Liver (tissue), 3 donors: ENCODE measurements at regions not wholly inside any gene's neighbourhood (a gene's known extent, or its start where the extent isn't known, plus 50 kb on each side); places are given as distances from the start of the nearest gene placed in this dataset.

Source experiments
- ATF3 ChIP-seq: IDR thresholded peaks from 2 replicates; pipeline ENCODE4 v1.6.1; 2016; ENCODE audit warnings: antibody characterized with exemption
- FOXA2 ChIP-seq: IDR thresholded peaks from 2 replicates; pipeline ENCODE4 v1.6.1; 2016; ENCODE audit warnings: antibody characterized with exemption
- HNF4A ChIP-seq, 2 donors: conservative IDR thresholded peaks; 2 replicates each; pipeline ENCODE4 v1.6.1; 2016; ENCODE audit warnings: antibody characterized with exemption in 2 of 2, mild to moderate bottlenecking in 2 of 2
- JUND ChIP-seq, 2 donors: IDR thresholded peaks; 2 replicates each; pipeline ENCODE4 v1.6.1; 2016; ENCODE audit warnings: antibody characterized with exemption in 2 of 2
- MAX ChIP-seq: IDR thresholded peaks from 2 replicates; pipeline ENCODE4 v1.6.1; 2016; ENCODE audit warnings: antibody characterized with exemption
- NR2F2 ChIP-seq: IDR thresholded peaks from 2 replicates; pipeline ENCODE4 v1.6.1; 2016; ENCODE audit warnings: antibody characterized with exemption
- RAD21 ChIP-seq, 2 donors: IDR thresholded peaks; 2 replicates each; pipeline ENCODE4 v1.6.1; 2016; ENCODE audit warnings: antibody characterized with exemption in 2 of 2, mild to moderate bottlenecking in 2 of 2
- SP1 ChIP-seq: IDR thresholded peaks from 2 replicates; pipeline ENCODE4 v1.6.1; 2018; ENCODE audit warnings: antibody characterized with exemption, mild to moderate bottlenecking
- TAF1 ChIP-seq: conservative IDR thresholded peaks from 2 replicates; pipeline ENCODE4 v1.6.1; 2016; ENCODE audit warnings: antibody characterized with exemption, mild to moderate bottlenecking
- YY1 ChIP-seq: IDR thresholded peaks from 2 replicates; pipeline ENCODE4 v1.6.1; 2016; ENCODE audit warnings: antibody characterized with exemption, mild to moderate bottlenecking
- TF ChIP-seq, protein P1 (sequence below): fragments of 150-350 bp; IDR thresholded peaks from 2 replicates; pipeline ENCODE4 v1.5.1; 2017; ENCODE audit warnings: improper control_type of control experiment, low read depth, low read length; ENCODE audit not compliant: missing input control
- TF ChIP-seq, protein P2 (sequence below): IDR thresholded peaks from 2 replicates; pipeline ENCODE4 v1.6.1; 2016; ENCODE audit warnings: antibody characterized with exemption, mild to moderate bottlenecking
- TF ChIP-seq, protein P3 (sequence below): IDR thresholded peaks from 2 replicates; pipeline ENCODE4 v1.6.1; 2016; ENCODE audit warnings: antibody characterized with exemption
- donor health status: healthy.
- donor health status: healthy.

- TF ChIP-seq, protein P1, sequence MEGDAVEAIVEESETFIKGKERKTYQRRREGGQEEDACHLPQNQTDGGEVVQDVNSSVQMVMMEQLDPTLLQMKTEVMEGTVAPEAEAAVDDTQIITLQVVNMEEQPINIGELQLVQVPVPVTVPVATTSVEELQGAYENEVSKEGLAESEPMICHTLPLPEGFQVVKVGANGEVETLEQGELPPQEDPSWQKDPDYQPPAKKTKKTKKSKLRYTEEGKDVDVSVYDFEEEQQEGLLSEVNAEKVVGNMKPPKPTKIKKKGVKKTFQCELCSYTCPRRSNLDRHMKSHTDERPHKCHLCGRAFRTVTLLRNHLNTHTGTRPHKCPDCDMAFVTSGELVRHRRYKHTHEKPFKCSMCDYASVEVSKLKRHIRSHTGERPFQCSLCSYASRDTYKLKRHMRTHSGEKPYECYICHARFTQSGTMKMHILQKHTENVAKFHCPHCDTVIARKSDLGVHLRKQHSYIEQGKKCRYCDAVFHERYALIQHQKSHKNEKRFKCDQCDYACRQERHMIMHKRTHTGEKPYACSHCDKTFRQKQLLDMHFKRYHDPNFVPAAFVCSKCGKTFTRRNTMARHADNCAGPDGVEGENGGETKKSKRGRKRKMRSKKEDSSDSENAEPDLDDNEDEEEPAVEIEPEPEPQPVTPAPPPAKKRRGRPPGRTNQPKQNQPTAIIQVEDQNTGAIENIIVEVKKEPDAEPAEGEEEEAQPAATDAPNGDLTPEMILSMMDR, result no peak
- TF ChIP-seq SP1, result no peak
- TF ChIP-seq TAF1, result no peak
- no peak for TF ChIP-seq FOXA2
- TF ChIP-seq, protein P2, sequence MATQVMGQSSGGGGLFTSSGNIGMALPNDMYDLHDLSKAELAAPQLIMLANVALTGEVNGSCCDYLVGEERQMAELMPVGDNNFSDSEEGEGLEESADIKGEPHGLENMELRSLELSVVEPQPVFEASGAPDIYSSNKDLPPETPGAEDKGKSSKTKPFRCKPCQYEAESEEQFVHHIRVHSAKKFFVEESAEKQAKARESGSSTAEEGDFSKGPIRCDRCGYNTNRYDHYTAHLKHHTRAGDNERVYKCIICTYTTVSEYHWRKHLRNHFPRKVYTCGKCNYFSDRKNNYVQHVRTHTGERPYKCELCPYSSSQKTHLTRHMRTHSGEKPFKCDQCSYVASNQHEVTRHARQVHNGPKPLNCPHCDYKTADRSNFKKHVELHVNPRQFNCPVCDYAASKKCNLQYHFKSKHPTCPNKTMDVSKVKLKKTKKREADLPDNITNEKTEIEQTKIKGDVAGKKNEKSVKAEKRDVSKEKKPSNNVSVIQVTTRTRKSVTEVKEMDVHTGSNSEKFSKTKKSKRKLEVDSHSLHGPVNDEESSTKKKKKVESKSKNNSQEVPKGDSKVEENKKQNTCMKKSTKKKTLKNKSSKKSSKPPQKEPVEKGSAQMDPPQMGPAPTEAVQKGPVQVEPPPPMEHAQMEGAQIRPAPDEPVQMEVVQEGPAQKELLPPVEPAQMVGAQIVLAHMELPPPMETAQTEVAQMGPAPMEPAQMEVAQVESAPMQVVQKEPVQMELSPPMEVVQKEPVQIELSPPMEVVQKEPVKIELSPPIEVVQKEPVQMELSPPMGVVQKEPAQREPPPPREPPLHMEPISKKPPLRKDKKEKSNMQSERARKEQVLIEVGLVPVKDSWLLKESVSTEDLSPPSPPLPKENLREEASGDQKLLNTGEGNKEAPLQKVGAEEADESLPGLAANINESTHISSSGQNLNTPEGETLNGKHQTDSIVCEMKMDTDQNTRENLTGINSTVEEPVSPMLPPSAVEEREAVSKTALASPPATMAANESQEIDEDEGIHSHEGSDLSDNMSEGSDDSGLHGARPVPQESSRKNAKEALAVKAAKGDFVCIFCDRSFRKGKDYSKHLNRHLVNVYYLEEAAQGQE, result no peak
- no peak for TF ChIP-seq MAX
- TF ChIP-seq RAD21 (IDR thresholded peaks at IDR 0.05), result no peak
- TF ChIP-seq ATF3, result no peak
- no peak for TF ChIP-seq JUND (IDR thresholded peaks at IDR 0.05)
- no peak for TF ChIP-seq YY1
- no peak for TF ChIP-seq NR2F2
- TF ChIP-seq, protein P3, sequence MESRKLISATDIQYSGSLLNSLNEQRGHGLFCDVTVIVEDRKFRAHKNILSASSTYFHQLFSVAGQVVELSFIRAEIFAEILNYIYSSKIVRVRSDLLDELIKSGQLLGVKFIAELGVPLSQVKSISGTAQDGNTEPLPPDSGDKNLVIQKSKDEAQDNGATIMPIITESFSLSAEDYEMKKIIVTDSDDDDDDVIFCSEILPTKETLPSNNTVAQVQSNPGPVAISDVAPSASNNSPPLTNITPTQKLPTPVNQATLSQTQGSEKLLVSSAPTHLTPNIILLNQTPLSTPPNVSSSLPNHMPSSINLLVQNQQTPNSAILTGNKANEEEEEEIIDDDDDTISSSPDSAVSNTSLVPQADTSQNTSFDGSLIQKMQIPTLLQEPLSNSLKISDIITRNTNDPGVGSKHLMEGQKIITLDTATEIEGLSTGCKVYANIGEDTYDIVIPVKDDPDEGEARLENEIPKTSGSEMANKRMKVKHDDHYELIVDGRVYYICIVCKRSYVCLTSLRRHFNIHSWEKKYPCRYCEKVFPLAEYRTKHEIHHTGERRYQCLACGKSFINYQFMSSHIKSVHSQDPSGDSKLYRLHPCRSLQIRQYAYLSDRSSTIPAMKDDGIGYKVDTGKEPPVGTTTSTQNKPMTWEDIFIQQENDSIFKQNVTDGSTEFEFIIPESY, result no peak
- TF ChIP-seq HNF4A (conservative IDR thresholded peaks at IDR 0.05), result no peak
Measured at GRCh38 chr13:72504131-72504841, 223.1 kb downstream of the MZT1 start.
